Mucosa of descending colon (tissue), 3 donors: ENCODE measurements at regions not wholly inside any gene's neighbourhood (a gene's known extent, or its start where the extent isn't known, plus 50 kb on each side); places are given as distances from the start of the nearest gene placed in this dataset.

ENCODE experiments used
- ATAC-seq: fragments of 200-7000 bp; cut with Tn5 transposase; one replicate; pipeline ENCODE4 v1.9.1; 2020; ENCODE audit warnings: mild to moderate bottlenecking, moderate library complexity
- DNase-seq, 3 donors: peaks; one replicate each; pipeline ENCODE4 v3.0.0-alpha.2; 2020
- H3K36me3 ChIP-seq: fragments of 200-600 bp; one replicate; pipeline ENCODE4 v1.8.0; 2021; ENCODE audit warnings: low read depth, mild to moderate bottlenecking
- H3K4me1 ChIP-seq: fragments of 200-600 bp; one replicate; pipeline ENCODE4 v1.8.0; 2021; ENCODE audit warnings: low read depth, mild to moderate bottlenecking
- H3K4me3 ChIP-seq: fragments of 200-600 bp; one replicate; pipeline ENCODE4 v1.8.0; 2021; ENCODE audit warnings: mild to moderate bottlenecking
- H3K9me3 ChIP-seq: fragments of 200-600 bp; one replicate; pipeline ENCODE4 v1.8.0; 2021; ENCODE audit warnings: mild to moderate bottlenecking
- intact Hi-C, 2 donors: fragments of 100-400 bp; cut with DNase I in 1 of 2; cut with micrococcal nuclease in 1 of 2; formaldehyde crosslinking; loops; one replicate each; pipeline versions ENCODE4 v1.11.0 to v1.11.1; 2022; cut with DNase I, micrococcal nuclease
- TF ChIP-seq, protein P1 (sequence below): fragments of 200-600 bp; IDR thresholded peaks from one replicate; pipeline ENCODE4 v1.8.0; 2022; ENCODE audit warnings: antibody characterized with exemption, mild to moderate bottlenecking
- donor health status: DM: no; HTN: no; CAD: no; lungs with moderate emphysema.
- donor health status: DM: no; HTN: no; CAD: no.
- donor health status: DM: no; HTN: yes; CAD: no.

DNA sequence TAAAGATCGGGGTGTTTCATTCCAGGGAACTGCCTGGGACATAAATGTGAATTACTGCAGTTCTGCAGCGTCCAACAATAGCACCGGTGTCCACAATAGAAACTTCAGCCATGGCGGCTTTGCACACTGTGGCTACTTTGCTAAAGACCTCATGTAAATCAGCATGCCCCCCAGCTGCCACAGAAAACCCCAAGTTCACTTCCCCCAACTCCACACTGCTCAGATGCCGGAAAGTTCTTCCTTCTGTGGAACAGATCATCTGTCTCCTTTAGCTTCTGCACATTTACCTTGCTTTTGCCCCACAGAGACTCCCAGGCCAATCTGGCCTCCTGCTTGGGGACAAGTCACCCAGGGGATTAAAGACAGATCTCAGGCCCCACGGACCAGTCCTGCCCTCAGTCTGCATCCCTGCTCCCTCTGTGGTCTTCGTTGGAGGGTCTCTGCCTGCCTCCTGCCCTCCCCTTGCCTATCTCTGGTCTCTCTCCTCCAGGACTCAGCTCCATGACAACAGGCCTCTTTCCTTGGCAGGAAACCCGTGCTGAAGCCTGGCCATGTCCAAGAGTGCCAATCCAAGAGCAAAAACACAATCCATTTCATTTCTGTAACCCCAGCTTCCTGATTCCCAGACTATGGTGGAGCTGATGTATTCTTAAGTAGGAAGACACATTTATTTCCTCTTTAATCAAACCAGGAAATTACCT, 403.2 kb downstream of the RPS24 start:
- H3K4me1 ChIP-seq: no peaks in the 10 kb centered on the region

DNA sequence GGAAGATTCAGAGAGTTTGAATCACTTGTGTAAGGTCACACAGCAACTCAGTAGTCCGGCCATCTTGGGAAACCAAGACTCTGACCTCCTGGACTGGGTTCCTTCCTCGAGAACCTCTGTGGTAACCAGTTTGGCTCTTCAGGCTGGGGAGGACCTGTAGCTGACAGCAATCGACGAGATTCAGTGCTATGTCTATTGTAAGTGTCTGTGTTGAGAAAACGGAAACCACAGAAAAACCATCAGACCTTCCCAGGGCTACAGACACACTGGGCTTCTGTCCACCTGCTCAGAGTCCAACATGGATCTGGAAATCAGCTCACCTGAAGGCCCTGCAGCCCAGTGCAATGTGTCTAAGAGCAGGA, 403.7 kb downstream of the RPS24 start:
- H3K4me1 ChIP-seq: no peaks in the 10 kb centered on the region
- H3K36me3 ChIP-seq: no peaks in the 10 kb centered on the region
- intact Hi-C loops: no loop called here
- H3K4me3 ChIP-seq: no peak overlapping the region
- DNase-seq (no peak), ATAC-seq (no peak)
- TF ChIP-seq, protein P1, sequence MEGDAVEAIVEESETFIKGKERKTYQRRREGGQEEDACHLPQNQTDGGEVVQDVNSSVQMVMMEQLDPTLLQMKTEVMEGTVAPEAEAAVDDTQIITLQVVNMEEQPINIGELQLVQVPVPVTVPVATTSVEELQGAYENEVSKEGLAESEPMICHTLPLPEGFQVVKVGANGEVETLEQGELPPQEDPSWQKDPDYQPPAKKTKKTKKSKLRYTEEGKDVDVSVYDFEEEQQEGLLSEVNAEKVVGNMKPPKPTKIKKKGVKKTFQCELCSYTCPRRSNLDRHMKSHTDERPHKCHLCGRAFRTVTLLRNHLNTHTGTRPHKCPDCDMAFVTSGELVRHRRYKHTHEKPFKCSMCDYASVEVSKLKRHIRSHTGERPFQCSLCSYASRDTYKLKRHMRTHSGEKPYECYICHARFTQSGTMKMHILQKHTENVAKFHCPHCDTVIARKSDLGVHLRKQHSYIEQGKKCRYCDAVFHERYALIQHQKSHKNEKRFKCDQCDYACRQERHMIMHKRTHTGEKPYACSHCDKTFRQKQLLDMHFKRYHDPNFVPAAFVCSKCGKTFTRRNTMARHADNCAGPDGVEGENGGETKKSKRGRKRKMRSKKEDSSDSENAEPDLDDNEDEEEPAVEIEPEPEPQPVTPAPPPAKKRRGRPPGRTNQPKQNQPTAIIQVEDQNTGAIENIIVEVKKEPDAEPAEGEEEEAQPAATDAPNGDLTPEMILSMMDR: no peak
- no peaks in the 10 kb centered on the region for H3K9me3 ChIP-seq

More for the DNA sequence above, 403.2 kb downstream of the RPS24 start:
- DNase-seq (no peak), ATAC-seq (no peak)
- intact Hi-C loops: no loop called here
- Histone ChIP-seq H3K36me3 (no peaks in the 10 kb centered on the region), H3K4me3 (no peak overlapping the region), H3K9me3 (no peaks in the 10 kb centered on the region)
- TF ChIP-seq, protein P1: no peak

DNA sequence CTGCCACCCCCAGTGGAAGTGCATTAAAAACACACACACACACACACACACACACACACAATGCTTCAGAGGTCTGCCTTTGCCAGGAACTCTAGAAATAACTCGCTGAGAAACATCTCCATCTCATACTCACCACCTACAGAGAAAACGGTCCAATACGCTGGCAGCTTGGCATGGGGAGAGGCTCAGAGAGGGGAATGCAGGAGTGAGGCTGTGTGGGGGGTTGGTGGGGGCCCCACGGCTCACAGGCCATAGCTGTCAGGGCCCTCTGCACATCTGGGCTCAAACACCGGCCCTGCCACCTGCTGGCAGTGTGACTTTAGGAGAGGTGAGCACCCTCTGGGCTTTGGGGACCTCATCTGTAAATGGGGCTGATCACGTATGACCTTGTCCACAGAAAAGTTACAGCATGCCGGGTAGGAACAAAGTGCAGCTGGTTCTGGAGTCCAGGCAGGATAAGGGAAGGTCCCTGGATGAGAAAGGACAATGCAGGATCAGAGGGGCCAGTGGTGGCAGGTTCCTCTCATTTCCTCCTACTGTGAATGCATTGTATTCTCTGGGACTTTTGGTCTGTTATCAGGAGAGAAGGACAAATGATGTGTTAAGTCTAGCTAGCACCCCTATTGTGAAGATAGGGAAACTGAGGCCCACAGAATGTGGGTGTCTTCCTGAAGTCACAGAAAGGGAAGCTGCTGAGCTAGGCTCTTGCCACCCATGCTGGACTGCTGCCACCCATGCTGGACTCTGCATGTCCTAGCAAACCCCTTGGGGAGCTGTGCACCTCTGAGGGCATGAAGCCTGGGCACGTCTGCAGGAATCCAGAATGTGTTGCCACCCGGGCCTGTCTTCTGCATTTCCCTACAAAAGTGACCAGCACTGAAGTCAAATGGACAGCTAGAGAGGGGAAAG, 404.6 kb downstream of the RPS24 start:
- TF ChIP-seq, protein P1: no peak
- no peak for ATAC-seq
- Histone ChIP-seq H3K36me3 (no peaks in the 10 kb centered on the region), H3K4me3 (no peak overlapping the region), H3K9me3 (no peaks in the 10 kb centered on the region), H3K4me1 (no peaks in the 10 kb centered on the region)
- intact Hi-C loops: no loop called here
- no peak for DNase-seq

DNA sequence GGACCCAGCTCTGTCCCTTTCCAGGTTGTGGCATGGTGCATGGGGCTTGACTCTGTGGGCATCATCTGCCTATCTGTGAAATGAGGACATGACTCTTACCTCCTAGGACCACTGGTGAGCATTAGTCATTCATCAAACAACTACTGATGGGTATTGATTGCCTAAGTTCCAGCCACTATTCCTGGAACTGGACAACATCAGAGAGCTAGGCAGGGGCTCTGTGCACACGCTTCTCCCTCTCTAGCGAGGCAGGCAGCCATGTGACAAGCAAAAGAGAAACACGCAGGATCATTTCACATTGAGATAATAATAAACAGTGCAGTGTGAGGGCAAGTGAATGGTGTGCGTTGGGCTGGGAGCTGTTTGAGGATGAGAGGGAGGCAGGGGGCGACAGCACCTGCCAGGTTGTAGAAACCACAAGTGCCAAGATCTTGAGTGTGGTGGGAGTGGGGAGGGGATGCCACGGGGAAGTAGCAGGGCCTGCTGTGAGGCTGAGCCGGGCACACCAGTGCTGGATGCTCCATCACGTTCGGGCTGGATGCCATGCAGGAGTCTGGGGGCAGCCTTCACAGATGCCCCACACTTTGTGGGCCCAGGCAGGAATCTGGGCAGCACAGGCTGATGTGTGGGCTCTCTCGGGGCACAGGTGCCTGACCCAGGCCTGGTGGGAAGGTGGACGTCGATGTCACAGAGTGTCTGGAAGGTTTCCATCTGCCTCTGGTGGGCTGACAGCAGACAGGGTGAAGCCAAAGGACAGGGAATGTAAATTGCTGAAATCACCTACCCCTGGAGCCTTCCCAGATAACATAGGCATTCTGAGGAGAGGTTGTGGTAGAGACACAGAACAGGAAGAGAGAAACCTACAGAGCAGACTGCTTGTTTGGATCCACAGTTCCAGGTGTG, 405.5 kb downstream of the RPS24 start:
- intact Hi-C loops: no loop called here
- DNase-seq: no peak
- TF ChIP-seq, protein P1: no peak
- no peak for ATAC-seq
- Histone ChIP-seq H3K36me3 (no peaks in the 10 kb centered on the region), H3K9me3 (no peaks in the 10 kb centered on the region), H3K4me1 (no peaks in the 10 kb centered on the region), H3K4me3 (no peak overlapping the region)

DNA sequence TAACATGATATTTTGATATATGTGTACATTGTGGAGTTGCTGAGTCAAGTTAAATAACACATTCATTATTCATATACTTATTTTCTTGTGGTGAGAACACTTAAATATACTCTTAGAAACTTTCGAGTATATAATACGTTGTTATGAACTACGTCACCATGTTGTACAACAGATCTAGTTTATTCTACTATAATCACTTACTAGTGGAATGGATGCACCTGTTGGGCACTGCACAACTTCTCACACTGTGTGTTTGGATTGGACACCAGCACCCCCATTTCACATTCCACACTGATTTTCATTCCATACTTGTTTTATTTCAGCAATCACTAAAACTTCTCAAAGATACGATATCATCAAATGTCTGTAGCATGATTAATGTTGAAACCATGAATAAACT, 407.3 kb downstream of the RPS24 start:
- TF ChIP-seq, protein P1: no peak
- Histone ChIP-seq H3K4me3 (no peak overlapping the region), H3K4me1 (no peaks in the 10 kb centered on the region), H3K9me3 (no peaks in the 10 kb centered on the region), H3K36me3 (no peaks in the 10 kb centered on the region)
- DNase-seq (no peak), ATAC-seq (no peak)
- intact Hi-C loops: no loop called here
